HG02678 (cell line): ENCODE measurements at regions not wholly inside any gene's neighbourhood (a gene's known extent, or its start where the extent isn't known, plus 50 kb on each side); places are given as distances from the start of the nearest gene placed in this dataset.

Experiments used
- ATAC-seq: cut with Tn5 transposase; IDR thresholded peaks from one replicate; pipeline ENCODE4 v1.9.1; 2021; ENCODE audit warnings: mild to moderate bottlenecking, moderate library complexity; ENCODE audit not compliant: unreplicated experiment

DNA sequence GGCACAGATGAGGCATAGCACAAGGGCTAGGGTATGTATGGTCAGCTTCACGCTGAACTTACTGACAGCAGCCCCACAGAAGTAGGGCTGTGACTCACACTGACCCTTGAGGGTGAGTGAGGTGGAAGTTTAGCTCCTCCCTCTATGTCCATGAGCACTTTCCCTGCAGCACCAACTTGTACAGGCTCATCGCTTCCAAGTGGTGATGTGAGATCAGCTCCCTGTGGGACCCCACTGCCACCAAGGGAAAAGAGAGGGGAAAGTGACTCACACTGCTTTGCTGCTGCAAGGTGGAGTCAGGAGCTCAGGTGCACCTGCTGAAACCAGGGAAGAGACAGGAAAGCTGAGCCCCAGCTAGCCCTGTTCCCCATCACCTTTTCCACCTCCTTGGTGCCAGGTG lies 91.5 kb downstream of the TEX51 start:
- ATAC-seq: no peak

DNA sequence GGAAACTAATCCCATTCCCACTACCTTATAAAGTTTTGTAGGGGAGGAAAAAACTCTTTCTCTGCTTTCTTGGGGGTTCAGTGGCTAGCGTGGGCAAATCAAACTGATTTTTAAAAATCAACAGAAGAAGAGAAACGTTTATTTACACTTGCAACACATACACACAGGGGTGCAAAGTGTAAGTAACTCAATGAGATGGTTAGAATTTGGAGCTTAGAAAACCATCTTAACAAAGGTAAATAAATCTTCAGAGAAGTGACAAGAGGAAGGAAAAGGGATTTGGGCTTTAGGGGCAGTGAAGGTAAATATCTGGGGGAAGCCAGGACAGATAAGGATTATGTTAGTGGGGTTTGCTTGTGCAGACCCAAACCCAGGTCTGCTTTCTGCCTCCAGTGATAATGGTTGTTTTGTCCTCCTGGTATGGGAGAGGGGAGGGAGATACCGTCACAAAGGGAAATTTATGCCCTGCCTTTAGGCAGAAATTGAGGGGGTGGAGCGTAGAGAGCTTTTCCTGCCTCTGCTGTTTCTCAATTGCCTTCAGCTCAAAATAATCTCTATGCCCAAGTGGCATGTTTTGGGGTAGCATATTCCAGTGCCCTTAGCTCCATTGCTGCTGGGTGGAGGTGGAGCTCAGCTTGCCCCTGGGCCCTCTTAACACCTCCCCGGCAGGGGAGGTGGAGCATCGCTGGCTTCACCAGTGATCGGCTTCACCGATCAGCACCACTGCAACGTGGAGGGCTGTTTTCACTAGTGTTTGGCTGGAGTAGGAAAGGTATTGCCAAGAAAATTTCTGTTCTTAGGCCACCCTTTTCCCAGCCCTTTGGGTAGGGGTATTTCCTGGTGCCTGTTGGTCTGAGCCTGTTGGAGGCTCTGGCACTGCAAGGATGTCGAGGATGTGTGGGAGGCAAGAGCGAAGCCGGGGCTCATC lies 92.2 kb downstream of the TEX51 start:
- ATAC-seq: no peak

DNA sequence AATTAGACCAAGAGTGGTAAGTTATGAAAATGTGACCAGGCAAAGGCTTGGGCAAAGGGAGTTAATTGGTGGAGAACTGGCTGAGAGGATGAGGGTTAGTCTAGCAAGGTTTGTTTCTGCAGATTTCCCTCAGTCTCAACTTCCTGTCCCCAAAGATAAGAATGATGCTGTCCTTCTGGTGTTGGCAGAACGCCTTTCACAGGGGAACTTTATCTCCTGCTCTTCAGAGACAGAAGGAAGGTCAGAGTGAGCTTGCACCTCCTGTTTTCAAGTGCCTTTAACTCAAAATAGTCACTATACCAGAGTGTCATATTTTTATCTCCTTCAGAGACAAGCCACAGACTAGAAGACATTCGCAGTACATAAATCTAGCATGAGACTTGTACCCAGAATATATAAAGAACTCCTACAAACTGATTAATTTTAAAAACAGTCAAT lies 95.7 kb downstream of the TEX51 start:
- ATAC-seq: no peak

DNA sequence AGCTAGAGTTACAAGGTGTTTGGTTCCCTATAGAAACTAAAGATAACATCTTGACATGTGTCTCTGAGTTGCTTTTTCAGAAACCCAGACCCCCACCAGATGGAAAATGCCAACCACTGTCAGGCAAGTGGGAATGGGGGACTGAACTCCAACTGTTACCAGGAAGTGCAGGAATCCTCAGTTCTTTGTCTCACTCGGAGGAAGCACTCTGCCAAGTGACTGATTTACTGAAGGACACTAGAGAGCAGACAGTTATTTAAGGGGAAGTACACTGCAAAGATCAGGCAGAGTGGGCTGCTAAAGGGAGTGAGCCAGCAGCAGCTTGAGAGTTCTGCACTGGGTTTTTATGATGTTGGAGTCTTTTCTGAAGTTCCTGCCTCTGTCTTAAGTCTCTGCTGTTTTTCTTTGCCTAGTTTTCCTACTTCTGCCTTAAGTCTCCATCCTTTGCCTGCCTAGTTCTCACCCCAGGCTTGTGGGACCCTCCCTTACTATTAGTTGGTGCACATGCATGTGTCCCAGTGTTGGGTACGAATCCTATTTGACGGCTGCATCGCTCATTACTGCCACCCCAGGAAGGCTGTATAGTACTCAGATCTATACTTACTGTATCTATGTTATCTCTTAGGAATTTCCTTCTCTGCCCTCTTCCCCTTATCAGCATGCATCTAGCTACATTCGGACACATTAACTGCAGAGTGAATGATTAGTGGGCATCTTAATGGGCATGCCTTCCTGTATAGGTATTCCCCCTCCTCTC lies 97.1 kb downstream of the TEX51 start:
- ATAC-seq: no peak

DNA sequence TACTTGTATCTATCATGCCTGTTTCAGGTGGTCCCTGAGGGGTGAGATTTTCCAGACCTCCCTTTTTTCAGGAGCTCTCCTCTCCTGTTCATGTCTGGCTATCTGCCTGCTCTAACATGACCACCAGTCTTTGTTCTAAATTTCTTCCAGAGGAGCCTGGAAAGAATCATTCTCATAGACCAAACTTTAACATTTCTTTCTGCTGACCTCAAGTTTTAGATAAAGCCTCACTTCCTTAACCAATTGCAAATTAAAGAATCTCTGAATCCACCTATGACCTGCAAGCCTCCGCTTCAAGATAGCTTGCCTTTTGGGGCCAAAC lies 97.6 kb downstream of the TEX51 start:
- ATAC-seq: no peak
